ENCODE measurements at regions not wholly inside any gene's neighbourhood (a gene's known extent, or its start where the extent isn't known, plus 50 kb on each side); places are given as distances from the start of the nearest gene placed in this dataset.
A peak's percentile ranks its signal among the peaks of the same experiment; 100 is the strongest.

GRCh38 chr12:4857472-4858291 is 52.0 kb upstream of the KCNA1 start:
- peak; percentile 23 to 58 (median 57) for DNase-seq (ENCODE audit: low read depth in 2 of 3, low spot score in 2 of 3)

- DNase-seq (ENCODE audit: low read depth in 2 of 3, low spot score in 2 of 3): no peak
Measured at GRCh38 chr12:4858386-4858785, 51.3 kb upstream of the KCNA1 start.

DNA sequence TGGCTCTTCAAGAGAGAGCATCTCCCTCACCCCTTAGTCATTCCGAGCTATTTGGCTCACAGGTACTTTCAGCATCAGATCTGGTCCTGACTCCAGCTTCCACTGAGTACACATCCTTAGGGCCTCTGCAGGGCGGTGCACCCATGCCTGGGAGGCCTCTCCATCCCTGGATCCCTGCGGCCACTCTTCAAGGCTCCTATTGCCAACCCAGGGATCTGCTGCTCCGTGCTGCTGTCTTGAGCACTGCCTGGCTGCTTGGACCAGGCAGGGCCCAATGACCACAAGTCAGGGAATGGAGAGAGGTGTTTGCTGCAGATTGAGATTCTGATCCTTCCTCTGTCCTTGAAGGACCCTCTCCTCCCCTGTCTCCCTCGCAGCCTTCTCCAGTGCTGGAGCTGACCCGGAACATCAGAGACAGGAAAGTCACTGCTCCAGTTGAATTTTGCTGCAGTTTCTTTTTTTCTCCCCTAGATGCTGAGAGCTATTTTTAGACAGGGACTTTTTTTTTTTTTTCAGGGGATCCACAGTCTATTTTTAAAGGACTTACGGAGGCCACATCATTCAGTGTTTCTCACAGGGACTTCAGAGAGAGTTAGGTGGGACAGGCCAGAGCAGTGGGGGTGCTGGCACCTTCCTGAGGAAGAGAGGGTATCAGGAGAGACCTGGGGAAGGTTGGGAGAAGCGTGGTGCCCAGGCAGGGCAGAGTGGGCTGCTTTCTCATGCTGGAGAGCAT is 50.1 kb upstream of the KCNA1 start:
- DNase-seq (ENCODE audit: low read depth in 2 of 3, low spot score in 2 of 3): no peak

All from activated CD8-positive, alpha-beta memory T cell treated with anti-CD3 and anti-CD28 coated beads for 48 hours (primary cell).